ENCODE measurements at regions not wholly inside any gene's neighbourhood (a gene's known extent, or its start where the extent isn't known, plus 50 kb on each side); places are given as distances from the start of the nearest gene placed in this dataset.

DNA sequence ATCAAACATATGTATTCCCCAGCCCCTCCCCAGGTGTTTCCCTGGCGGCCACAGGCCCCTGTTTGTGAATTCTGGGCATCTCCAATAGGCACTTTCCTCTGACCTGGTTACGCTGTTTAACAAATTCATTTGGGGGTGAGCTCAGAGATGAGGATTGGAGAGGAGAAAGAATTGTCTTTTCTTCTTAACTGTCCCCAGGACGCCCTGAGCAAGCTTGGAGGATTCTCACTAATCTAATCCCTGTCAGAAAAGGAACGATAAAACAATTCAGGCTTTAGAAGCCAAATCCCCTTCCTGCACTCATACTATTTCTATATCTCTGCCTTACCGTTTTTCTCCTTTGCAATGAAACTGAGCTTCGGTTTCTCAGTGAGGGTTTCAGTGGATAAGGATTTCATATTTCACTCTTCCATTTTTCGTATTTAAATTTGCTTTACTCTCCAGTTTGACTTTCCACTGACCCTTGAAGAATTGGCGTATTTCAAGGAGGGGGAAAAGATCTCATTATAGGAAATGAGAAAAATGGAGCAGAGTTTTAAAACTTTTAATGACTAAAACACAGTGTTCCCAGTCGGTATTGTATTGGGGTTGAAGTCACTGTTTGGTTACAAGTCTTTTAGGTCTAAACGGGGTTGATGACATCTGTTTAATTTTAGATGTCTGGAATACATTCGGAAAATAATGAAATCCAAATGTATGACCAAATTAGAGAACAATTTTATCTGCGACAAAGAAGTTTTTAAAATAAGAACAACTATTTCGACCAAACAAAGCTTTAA is 180.1 kb downstream of the MACROH2A1 start:
- 73% methylated on average over 11 to 13 of the region's 13 CpGs for whole genome bisulfite sequencing, 2 donors (ENCODE audit: low coverage in 1 of 2)
- Histone ChIP-seq H3K36me3 (no peaks in the 10 kb centered on the region), H3K4me3 (no peak overlapping the region), H3K27ac (no peak overlapping the region), H3K9me3 (no peaks in the 10 kb centered on the region), H3K27me3 (no peaks in the 10 kb centered on the region), H3K4me1 (peaks cover 0 to 4% (median 0%) of the 10 kb centered on the region in 3 donors)
- no peak for TF ChIP-seq POLR2AphosphoS5 (IDR thresholded peaks at IDR 0.05)
- TF ChIP-seq EP300 (IDR thresholded peaks at IDR 0.05), result no peak
- TF ChIP-seq POLR2A (IDR thresholded peaks at IDR 0.05), result no peak
- TF ChIP-seq, protein P1, sequence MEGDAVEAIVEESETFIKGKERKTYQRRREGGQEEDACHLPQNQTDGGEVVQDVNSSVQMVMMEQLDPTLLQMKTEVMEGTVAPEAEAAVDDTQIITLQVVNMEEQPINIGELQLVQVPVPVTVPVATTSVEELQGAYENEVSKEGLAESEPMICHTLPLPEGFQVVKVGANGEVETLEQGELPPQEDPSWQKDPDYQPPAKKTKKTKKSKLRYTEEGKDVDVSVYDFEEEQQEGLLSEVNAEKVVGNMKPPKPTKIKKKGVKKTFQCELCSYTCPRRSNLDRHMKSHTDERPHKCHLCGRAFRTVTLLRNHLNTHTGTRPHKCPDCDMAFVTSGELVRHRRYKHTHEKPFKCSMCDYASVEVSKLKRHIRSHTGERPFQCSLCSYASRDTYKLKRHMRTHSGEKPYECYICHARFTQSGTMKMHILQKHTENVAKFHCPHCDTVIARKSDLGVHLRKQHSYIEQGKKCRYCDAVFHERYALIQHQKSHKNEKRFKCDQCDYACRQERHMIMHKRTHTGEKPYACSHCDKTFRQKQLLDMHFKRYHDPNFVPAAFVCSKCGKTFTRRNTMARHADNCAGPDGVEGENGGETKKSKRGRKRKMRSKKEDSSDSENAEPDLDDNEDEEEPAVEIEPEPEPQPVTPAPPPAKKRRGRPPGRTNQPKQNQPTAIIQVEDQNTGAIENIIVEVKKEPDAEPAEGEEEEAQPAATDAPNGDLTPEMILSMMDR (IDR thresholded peaks at IDR 0.05), result no peak
- ATAC-seq, result no peak

DNA sequence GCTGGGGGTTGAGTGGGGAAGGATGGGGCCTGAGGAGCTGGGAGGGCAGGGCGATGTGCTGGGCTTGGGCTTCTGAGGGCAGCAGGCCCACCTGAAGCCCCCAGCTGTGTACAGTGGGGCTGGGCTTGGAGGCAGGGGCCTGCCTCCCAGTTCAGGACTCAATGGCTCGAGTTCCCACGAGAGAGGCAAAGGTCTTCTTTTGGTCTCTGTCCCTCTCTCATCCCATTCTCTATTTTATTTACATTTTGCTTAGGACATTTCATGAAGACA is 180.6 kb downstream of the MACROH2A1 start:
- no peak for TF ChIP-seq POLR2AphosphoS5 (IDR thresholded peaks at IDR 0.05)
- TF ChIP-seq, protein P1 (IDR thresholded peaks at IDR 0.05), result no peak
- ATAC-seq, result no peak
- Histone ChIP-seq H3K36me3 (no peaks in the 10 kb centered on the region), H3K4me1 (peaks cover 0 to 4% (median 0%) of the 10 kb centered on the region in 3 donors), H3K27me3 (no peaks in the 10 kb centered on the region), H3K4me3 (no peak overlapping the region), H3K27ac (no peak overlapping the region), H3K9me3 (no peaks in the 10 kb centered on the region)
- WGBS, 2 donors (ENCODE audit: low coverage in 1 of 2), result 100% methylated on average over 1 of the region's 3 CpGs; no CpG with 5 or more reads in 1 of the 2 donors

DNA sequence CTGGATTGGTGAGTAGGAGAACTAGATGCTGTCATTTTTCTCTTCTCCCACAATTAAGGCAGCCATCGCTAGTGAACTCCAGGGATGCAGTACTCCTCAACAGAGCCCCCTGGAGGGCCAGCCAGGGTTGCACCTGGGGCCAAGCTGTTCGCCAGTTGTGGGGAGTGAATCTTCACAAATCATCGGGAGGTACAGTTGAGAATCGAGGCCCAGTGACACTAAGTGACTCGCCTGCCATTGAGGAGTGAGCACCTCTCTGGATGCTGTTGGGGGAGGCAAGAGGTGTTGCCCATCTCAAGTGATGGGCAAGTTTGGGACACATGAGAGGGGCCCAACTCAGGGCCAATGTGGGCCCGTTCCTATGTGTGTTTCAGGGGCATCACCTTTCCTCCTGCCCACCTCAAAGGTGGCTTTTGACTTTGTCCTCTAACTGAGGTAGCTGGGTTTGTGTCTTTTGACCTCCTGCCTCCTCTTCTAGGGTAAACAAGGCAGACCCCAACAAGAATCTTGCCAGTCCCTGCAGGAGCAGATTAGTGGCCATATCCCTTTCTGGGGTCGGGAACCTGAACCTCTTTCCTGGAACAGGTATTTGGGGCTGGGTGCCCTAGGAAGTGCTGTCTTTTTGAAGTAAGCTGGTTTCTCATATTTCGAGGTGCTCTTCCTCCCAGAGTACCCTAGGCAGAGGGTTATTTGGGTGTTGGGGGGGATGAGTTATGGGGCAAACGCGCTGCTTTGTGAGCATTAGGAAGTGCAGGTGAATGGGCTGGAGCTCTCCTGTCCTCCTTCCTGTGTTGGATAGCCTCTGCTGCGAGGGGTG is 181.2 kb downstream of the MACROH2A1 start:
- 100% methylated on average over 1 of the region's 11 CpGs; no CpG with 5 or more reads in 1 of the 2 donors for WGBS, 2 donors (ENCODE audit: low coverage in 1 of 2)
- TF ChIP-seq POLR2A (IDR thresholded peaks at IDR 0.05), result no peak
- TF ChIP-seq, protein P1 (IDR thresholded peaks at IDR 0.05), result no peak

DNA sequence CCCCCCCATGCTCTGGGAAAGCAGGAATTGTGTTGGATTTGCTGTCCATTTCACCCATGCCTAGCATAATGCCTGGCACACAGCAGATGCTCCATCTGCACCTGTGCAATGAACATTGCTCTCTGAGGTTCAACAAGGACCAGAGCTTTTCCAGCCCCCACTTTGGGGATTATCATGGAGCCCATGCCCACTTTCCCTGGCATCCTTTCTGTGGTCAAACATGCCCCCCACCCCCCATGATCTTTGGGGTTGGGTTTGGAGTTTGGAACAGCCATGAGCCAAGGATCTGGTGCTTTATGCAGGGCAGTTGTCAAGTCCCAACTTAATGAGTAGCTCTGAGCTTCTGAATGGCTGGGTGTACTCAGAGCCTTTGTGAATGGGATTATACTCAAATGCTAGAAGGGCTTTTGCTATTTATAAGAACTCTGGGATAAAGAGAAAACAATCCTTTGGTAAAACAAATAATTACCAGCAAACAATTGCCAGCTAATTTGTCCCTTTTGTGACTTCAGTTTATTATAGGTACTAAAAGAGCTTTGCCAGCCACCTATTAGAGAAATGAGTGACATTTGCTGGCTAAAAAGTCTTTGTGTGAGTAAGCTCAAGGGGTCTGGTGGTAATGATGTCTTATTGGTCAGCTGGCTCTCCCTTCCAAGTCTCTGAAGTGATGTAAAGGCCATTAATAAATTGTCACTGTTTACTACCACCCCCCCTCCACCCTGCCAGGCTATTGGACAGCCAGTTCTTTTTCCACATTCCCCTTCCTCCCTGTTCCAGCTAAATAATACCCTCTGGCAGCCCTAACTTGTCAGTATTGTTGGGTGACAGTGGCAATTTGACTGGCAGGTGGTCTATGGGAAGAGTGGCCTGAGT is 182.3 kb downstream of the MACROH2A1 start:
- Histone ChIP-seq H3K4me3 (no peak overlapping the region), H3K9me3 (no peaks in the 10 kb centered on the region), H3K36me3 (no peaks in the 10 kb centered on the region), H3K4me1 (peaks cover 0 to 14% (median 0%) of the 10 kb centered on the region in 3 donors), H3K27me3 (no peaks in the 10 kb centered on the region), H3K27ac (no peak overlapping the region)
- no peak for ATAC-seq
- TF ChIP-seq POLR2A (IDR thresholded peaks at IDR 0.05), result no peak
- TF ChIP-seq, protein P1 (IDR thresholded peaks at IDR 0.05), result no peak
- TF ChIP-seq POLR2AphosphoS5 (IDR thresholded peaks at IDR 0.05), result no peak
- no peak for TF ChIP-seq EP300 (IDR thresholded peaks at IDR 0.05)

More for the DNA sequence above, 181.2 kb downstream of the MACROH2A1 start:
- Histone ChIP-seq H3K36me3 (no peaks in the 10 kb centered on the region), H3K4me3 (no peak overlapping the region), H3K27me3 (no peaks in the 10 kb centered on the region), H3K9me3 (no peaks in the 10 kb centered on the region), H3K27ac (no peak overlapping the region), H3K4me1 (peaks cover 0 to 4% (median 0%) of the 10 kb centered on the region in 3 donors)
- no peak for ATAC-seq

Data from gastroesophageal sphincter (tissue), 4 donors.